ENCODE measurements at regions not wholly inside any gene's neighbourhood (a gene's known extent, or its start where the extent isn't known, plus 50 kb on each side); places are given as distances from the start of the nearest gene placed in this dataset.
"Not testable (repeated sequence)": the region's sequence is repeated elsewhere in the genome, so short reads cannot be mapped to it uniquely, and the experiment has no call there.

GRCh38 chr9:41075671-41076070 is 52.8 kb downstream of the FOXD4L6 start:
- DNase-seq (ENCODE audit: low spot score); H3K27ac Mint-ChIP-seq (ENCODE audit: unreplicated experiment); H3K9me3 Mint-ChIP-seq (ENCODE audit: low read depth); H3K36me3 Mint-ChIP-seq (ENCODE audit: low read depth); H3K4me1 Mint-ChIP-seq (ENCODE audit: low read depth); H3K27me3 Mint-ChIP-seq (ENCODE audit: low read depth): not testable (repeated sequence)
- H3K4me3 Mint-ChIP-seq (ENCODE audit: unreplicated experiment), result peak overlapping the region; percentile 78

GRCh38 chr9:41074356-41074942 is 54.0 kb downstream of the FOXD4L6 start:
- not testable (repeated sequence) for H3K36me3 Mint-ChIP-seq (ENCODE audit: low read depth); H3K27ac Mint-ChIP-seq (ENCODE audit: unreplicated experiment); H3K27me3 Mint-ChIP-seq (ENCODE audit: low read depth); H3K9me3 Mint-ChIP-seq (ENCODE audit: low read depth); H3K4me1 Mint-ChIP-seq (ENCODE audit: low read depth)
- H3K4me3 Mint-ChIP-seq (ENCODE audit: unreplicated experiment), result peak overlapping the region; percentile 78
- peak; percentile 95 for DNase-seq (ENCODE audit: low spot score)

GRCh38 chr9:41073471-41074243 is 54.8 kb downstream of the FOXD4L6 start:
- not testable (repeated sequence) for H3K27ac Mint-ChIP-seq (ENCODE audit: unreplicated experiment); H3K4me1 Mint-ChIP-seq (ENCODE audit: low read depth); H3K9me3 Mint-ChIP-seq (ENCODE audit: low read depth); H3K36me3 Mint-ChIP-seq (ENCODE audit: low read depth); H3K27me3 Mint-ChIP-seq (ENCODE audit: low read depth)
- DNase-seq (ENCODE audit: low spot score), result peak; percentile 89
- peak overlapping the region; percentile 56 for H3K4me3 Mint-ChIP-seq (ENCODE audit: unreplicated experiment)

- not testable (repeated sequence) for H3K36me3 Mint-ChIP-seq (ENCODE audit: low read depth); H3K4me3 Mint-ChIP-seq (ENCODE audit: unreplicated experiment); H3K27ac Mint-ChIP-seq (ENCODE audit: unreplicated experiment); H3K4me1 Mint-ChIP-seq (ENCODE audit: low read depth); H3K9me3 Mint-ChIP-seq (ENCODE audit: low read depth); DNase-seq (ENCODE audit: low spot score); H3K27me3 Mint-ChIP-seq (ENCODE audit: low read depth)
Observed at GRCh38 chr9:41064125-41064795, 64.2 kb downstream of the FOXD4L6 start.

GRCh38 chr9:41063243-41063642 is 65.2 kb downstream of the FOXD4L6 start:
- H3K9me3 Mint-ChIP-seq (ENCODE audit: low read depth); DNase-seq (ENCODE audit: low spot score); H3K27me3 Mint-ChIP-seq (ENCODE audit: low read depth); H3K27ac Mint-ChIP-seq (ENCODE audit: unreplicated experiment); H3K36me3 Mint-ChIP-seq (ENCODE audit: low read depth); H3K4me3 Mint-ChIP-seq (ENCODE audit: unreplicated experiment); H3K4me1 Mint-ChIP-seq (ENCODE audit: low read depth): not testable (repeated sequence)

- not testable (repeated sequence) for H3K4me1 Mint-ChIP-seq (ENCODE audit: low read depth); H3K36me3 Mint-ChIP-seq (ENCODE audit: low read depth); H3K27me3 Mint-ChIP-seq (ENCODE audit: low read depth); H3K4me3 Mint-ChIP-seq (ENCODE audit: unreplicated experiment); H3K9me3 Mint-ChIP-seq (ENCODE audit: low read depth); H3K27ac Mint-ChIP-seq (ENCODE audit: unreplicated experiment); DNase-seq (ENCODE audit: low spot score)
Observed at GRCh38 chr9:41059603-41060002, 68.9 kb downstream of the FOXD4L6 start.

GRCh38 chr9:41053666-41054363 is 74.7 kb downstream of the FOXD4L6 start:
- H3K9me3 Mint-ChIP-seq (ENCODE audit: low read depth), result peaks cover 18% of the 10 kb centered on the region
- H3K27me3 Mint-ChIP-seq (ENCODE audit: low read depth); H3K36me3 Mint-ChIP-seq (ENCODE audit: low read depth); DNase-seq (ENCODE audit: low spot score); H3K4me1 Mint-ChIP-seq (ENCODE audit: low read depth); H3K4me3 Mint-ChIP-seq (ENCODE audit: unreplicated experiment); H3K27ac Mint-ChIP-seq (ENCODE audit: unreplicated experiment): not testable (repeated sequence)

- peaks cover 20% of the 10 kb centered on the region for H3K9me3 Mint-ChIP-seq (ENCODE audit: low read depth)
- not testable (repeated sequence) for H3K27ac Mint-ChIP-seq (ENCODE audit: unreplicated experiment); DNase-seq (ENCODE audit: low spot score); H3K36me3 Mint-ChIP-seq (ENCODE audit: low read depth); H3K27me3 Mint-ChIP-seq (ENCODE audit: low read depth); H3K4me1 Mint-ChIP-seq (ENCODE audit: low read depth); H3K4me3 Mint-ChIP-seq (ENCODE audit: unreplicated experiment)
Observed at GRCh38 chr9:41048672-41049071, 79.8 kb downstream of the FOXD4L6 start.

GRCh38 chr9:41047792-41048191 is 80.7 kb downstream of the FOXD4L6 start:
- DNase-seq (ENCODE audit: low spot score); H3K36me3 Mint-ChIP-seq (ENCODE audit: low read depth); H3K4me1 Mint-ChIP-seq (ENCODE audit: low read depth); H3K4me3 Mint-ChIP-seq (ENCODE audit: unreplicated experiment); H3K27me3 Mint-ChIP-seq (ENCODE audit: low read depth); H3K27ac Mint-ChIP-seq (ENCODE audit: unreplicated experiment): not testable (repeated sequence)
- peaks cover 24% of the 10 kb centered on the region for H3K9me3 Mint-ChIP-seq (ENCODE audit: low read depth)

- not testable (repeated sequence) for H3K4me1 Mint-ChIP-seq (ENCODE audit: low read depth); H3K36me3 Mint-ChIP-seq (ENCODE audit: low read depth); H3K27me3 Mint-ChIP-seq (ENCODE audit: low read depth); DNase-seq (ENCODE audit: low spot score); H3K27ac Mint-ChIP-seq (ENCODE audit: unreplicated experiment); H3K4me3 Mint-ChIP-seq (ENCODE audit: unreplicated experiment)
- H3K9me3 Mint-ChIP-seq (ENCODE audit: low read depth), result peaks cover 25% of the 10 kb centered on the region
Observed at GRCh38 chr9:41044930-41045329, 83.6 kb downstream of the FOXD4L6 start.

GRCh38 chr9:41043433-41043832 is 85.0 kb downstream of the FOXD4L6 start:
- H3K4me1 Mint-ChIP-seq (ENCODE audit: low read depth); H3K27me3 Mint-ChIP-seq (ENCODE audit: low read depth); H3K36me3 Mint-ChIP-seq (ENCODE audit: low read depth); DNase-seq (ENCODE audit: low spot score); H3K27ac Mint-ChIP-seq (ENCODE audit: unreplicated experiment); H3K4me3 Mint-ChIP-seq (ENCODE audit: unreplicated experiment): not testable (repeated sequence)
- H3K9me3 Mint-ChIP-seq (ENCODE audit: low read depth), result peaks cover 24% of the 10 kb centered on the region

- H3K36me3 Mint-ChIP-seq (ENCODE audit: low read depth); H3K4me3 Mint-ChIP-seq (ENCODE audit: unreplicated experiment); H3K27me3 Mint-ChIP-seq (ENCODE audit: low read depth): not testable (repeated sequence)
Observed at GRCh38 chr9:41042111-41042510, 86.4 kb downstream of the FOXD4L6 start.

More at GRCh38 chr9:41042111-41042510, 86.4 kb downstream of the FOXD4L6 start:
- H3K27ac Mint-ChIP-seq (ENCODE audit: unreplicated experiment); H3K4me1 Mint-ChIP-seq (ENCODE audit: low read depth); DNase-seq (ENCODE audit: low spot score): not testable (repeated sequence)
- peaks cover 22% of the 10 kb centered on the region for H3K9me3 Mint-ChIP-seq (ENCODE audit: low read depth)

Measured in chondrocyte (in vitro differentiated cells).